IPS DF 6.9 (cell line): ENCODE measurements at regions not wholly inside any gene's neighbourhood (a gene's known extent, or its start where the extent isn't known, plus 50 kb on each side); places are given as distances from the start of the nearest gene placed in this dataset.

ENCODE experiments used
- DNase-seq: peaks from one replicate; pipeline ENCODE4 v3.0.0-alpha.2; 2013; ENCODE audit warnings: low read depth, low spot score
- H3K27ac ChIP-seq: one replicate; pipeline ENCODE4 v1.5.1; 2013; ENCODE audit warnings: low read length, control low read depth
- H3K27me3 ChIP-seq: 2 replicates; pipeline ENCODE4 v1.6.1; 2013; ENCODE audit warnings: mild to moderate bottlenecking, low read length; ENCODE audit not compliant: control insufficient read depth, insufficient read depth
- H3K36me3 ChIP-seq: 2 replicates; pipeline ENCODE4 v1.6.1; 2013; ENCODE audit warnings: low read length; ENCODE audit not compliant: control insufficient read depth, insufficient read depth
- H3K4me1 ChIP-seq: 2 replicates; pipeline ENCODE4 v1.6.1; 2013; ENCODE audit warnings: low read length; ENCODE audit not compliant: control insufficient read depth, insufficient read depth
- H3K4me3 ChIP-seq: 2 replicates; pipeline ENCODE4 v1.5.1; 2013; ENCODE audit warnings: mild to moderate bottlenecking, low read length
- H3K9me3 ChIP-seq: 2 replicates; pipeline ENCODE4 v1.6.1; 2013; ENCODE audit warnings: low read length, inconsistent platforms; ENCODE audit not compliant: control insufficient read depth, insufficient read depth
- WGBS: extraction: QIAGEN DNeasy Blood & Tissue Kit; methylation state at CpG from one replicate; pipeline ENCODE4 v1.1.7; 2013; ENCODE audit warnings: mixed read lengths, missing lambda C conversion rate; ENCODE audit not compliant: insufficient read length, insufficient coverage; 5-methylcytosine and 5-hydroxymethylcytosine counted together

DNA sequence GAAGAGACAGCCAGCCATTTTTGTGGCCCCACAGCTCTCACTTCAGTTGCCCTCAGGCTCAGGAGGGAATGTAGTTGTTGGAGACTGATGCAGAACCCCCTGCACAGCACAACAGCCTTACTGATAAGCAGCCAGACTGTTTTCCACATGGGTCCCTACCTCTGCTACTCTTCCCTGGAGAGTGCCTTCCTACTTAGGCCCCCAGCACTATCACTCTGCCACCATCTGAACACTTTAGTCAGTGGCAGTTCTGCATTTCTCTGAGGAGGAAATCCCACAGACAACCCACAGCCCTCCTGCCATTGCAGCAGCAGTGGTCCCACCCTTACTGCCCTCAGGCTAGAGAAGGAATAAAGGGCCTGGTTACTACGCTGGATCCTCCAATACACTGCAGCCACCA lies 61.8 kb upstream of the PTPRD start:
- no peaks in the 10 kb centered on the region for H3K9me3 ChIP-seq
- H3K27ac ChIP-seq = no peak overlapping the region
- WGBS = no CpG with 5 or more reads among the region's 1 CpG
- no peaks in the 10 kb centered on the region for H3K36me3 ChIP-seq
- H3K4me1 ChIP-seq = no peaks in the 10 kb centered on the region
- no peak overlapping the region for H3K4me3 ChIP-seq
- H3K27me3 ChIP-seq = no peaks in the 10 kb centered on the region
- no peak for DNase-seq

GRCh38 chr9:10678010-10678409 lies 65.2 kb upstream of the PTPRD start:
- H3K36me3 ChIP-seq = no peaks in the 10 kb centered on the region
- no peak overlapping the region for H3K4me3 ChIP-seq
- WGBS = no CpG with 5 or more reads among the region's 4 CpGs
- no peaks in the 10 kb centered on the region for H3K27me3 ChIP-seq
- DNase-seq = no peak
- H3K27ac ChIP-seq = no peak overlapping the region
- no peaks in the 10 kb centered on the region for H3K4me1 ChIP-seq
- no peaks in the 10 kb centered on the region for H3K9me3 ChIP-seq

DNA sequence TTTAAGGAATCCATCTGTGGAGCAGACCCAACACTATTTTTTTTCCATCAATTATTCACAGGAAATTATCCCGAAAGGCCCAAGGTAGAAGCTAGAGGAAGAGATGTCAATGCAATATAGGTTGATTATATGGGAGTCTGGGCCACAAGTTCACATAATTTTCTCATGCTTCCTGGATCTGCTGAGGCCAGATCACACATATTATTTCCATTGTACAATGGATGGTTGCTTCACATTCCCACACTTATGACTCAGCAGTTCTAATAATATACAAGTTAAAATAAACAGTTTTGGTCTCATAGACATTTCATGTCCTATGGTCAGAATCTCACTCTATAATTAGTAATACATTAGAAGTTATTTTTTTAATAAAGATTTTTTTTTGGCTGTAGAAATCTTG lies 66.0 kb upstream of the PTPRD start:
- Histone ChIP-seq H3K4me1 (no peaks in the 10 kb centered on the region), H3K27ac (no peak overlapping the region), H3K9me3 (no peaks in the 10 kb centered on the region), H3K27me3 (no peaks in the 10 kb centered on the region), H3K4me3 (no peak overlapping the region), H3K36me3 (no peaks in the 10 kb centered on the region)
- no peak for DNase-seq
- WGBS = no CpG with 5 or more reads among the region's 1 CpG

DNA sequence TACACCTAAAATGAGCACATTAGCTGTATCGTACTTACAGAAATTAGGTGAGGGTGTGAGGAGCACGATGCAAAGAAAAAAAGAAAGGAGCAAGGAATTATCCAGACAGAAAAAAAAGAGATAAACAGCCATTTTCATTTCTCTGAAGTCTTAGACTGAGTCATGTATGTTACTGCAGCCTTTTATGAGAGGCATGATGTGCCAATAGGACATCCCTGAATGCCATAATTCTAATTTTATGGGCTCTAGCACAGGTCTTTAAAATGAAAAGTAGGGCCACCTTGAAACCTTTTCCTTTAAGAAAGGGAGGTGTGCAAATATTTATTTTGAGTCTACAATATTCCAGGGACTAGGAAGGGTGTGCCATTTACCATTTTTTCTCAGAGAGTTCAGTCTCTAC lies 74.1 kb upstream of the PTPRD start:
- Histone ChIP-seq H3K4me3 (no peak overlapping the region), H3K9me3 (no peaks in the 10 kb centered on the region), H3K27me3 (no peaks in the 10 kb centered on the region), H3K36me3 (no peaks in the 10 kb centered on the region), H3K27ac (no peak overlapping the region), H3K4me1 (no peaks in the 10 kb centered on the region)
- no CpG with 5 or more reads among the region's 2 CpGs for WGBS
- DNase-seq = no peak

GRCh38 chr9:10690546-10690945 lies 77.7 kb upstream of the PTPRD start:
- Histone ChIP-seq H3K36me3 (no peaks in the 10 kb centered on the region), H3K27me3 (no peaks in the 10 kb centered on the region), H3K4me1 (no peaks in the 10 kb centered on the region), H3K27ac (no peak overlapping the region), H3K4me3 (no peak overlapping the region), H3K9me3 (no peaks in the 10 kb centered on the region)
- WGBS = no CpG with 5 or more reads among the region's 2 CpGs
- no peak for DNase-seq

DNA sequence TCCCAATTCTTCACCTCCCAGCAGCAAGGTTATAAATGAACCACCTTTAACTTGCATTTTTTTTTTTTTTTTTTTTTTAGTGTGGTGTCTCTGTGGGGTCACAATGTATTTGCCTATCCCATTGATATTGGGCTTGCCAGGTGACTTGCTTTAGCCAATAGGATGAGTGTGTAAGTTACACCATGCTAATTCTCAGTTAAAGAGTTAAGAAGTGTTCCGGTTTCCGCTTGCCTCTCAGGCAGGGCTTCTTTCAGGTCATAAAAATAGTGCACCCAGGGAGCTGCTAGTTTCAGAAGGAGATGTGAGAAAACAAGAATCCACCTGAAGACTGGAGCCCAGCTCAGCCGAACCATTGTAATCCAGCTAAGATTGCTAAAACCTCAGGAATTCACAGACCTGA lies 84.2 kb upstream of the PTPRD start:
- H3K4me1 ChIP-seq = no peaks in the 10 kb centered on the region
- no peak overlapping the region for H3K4me3 ChIP-seq
- no peaks in the 10 kb centered on the region for H3K27me3 ChIP-seq
- H3K27ac ChIP-seq = no peak overlapping the region
- WGBS = no CpG with 5 or more reads among the region's 3 CpGs
- H3K36me3 ChIP-seq = no peaks in the 10 kb centered on the region
- no peaks in the 10 kb centered on the region for H3K9me3 ChIP-seq
- DNase-seq = no peak

- no peaks in the 10 kb centered on the region for H3K27me3 ChIP-seq
These were observed 87.5 kb upstream of the PTPRD start for GRCh38 chr9:10700291-10700690.

GRCh38 chr9:10700915-10701314 lies 88.1 kb upstream of the PTPRD start:
- no peak for DNase-seq
- no peaks in the 10 kb centered on the region for H3K4me1 ChIP-seq

More at GRCh38 chr9:10700291-10700690, 87.5 kb upstream of the PTPRD start:
- H3K36me3 ChIP-seq = no peaks in the 10 kb centered on the region
- H3K27ac ChIP-seq = no peak overlapping the region
- H3K4me1 ChIP-seq = no peaks in the 10 kb centered on the region
- no peak overlapping the region for H3K4me3 ChIP-seq
- no peaks in the 10 kb centered on the region for H3K9me3 ChIP-seq
- DNase-seq = no peak

DNA sequence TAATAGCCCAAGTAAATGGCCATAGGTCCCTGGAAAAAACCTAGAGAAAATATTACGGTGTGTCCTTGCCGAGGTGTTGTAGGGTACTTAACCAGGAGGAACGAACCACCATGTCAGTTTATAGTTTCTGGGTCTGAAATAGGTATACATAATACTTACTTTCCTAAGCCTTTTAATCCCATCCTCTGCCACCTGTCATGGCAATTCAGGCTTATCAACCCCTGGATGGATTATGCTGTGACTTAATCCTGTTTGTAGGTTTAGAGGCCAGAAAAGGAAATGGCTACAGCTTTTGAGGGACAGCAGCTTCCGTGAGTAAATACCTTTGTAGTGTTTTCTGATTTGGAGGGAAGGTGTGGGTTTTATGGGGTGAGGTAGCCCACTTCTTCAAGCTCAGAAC lies 89.1 kb upstream of the PTPRD start:
- H3K9me3 ChIP-seq = no peaks in the 10 kb centered on the region
- DNase-seq = no peak
- no peak overlapping the region for H3K27ac ChIP-seq
- no peak overlapping the region for H3K4me3 ChIP-seq
- H3K36me3 ChIP-seq = no peaks in the 10 kb centered on the region
- no CpG with 5 or more reads among the region's 4 CpGs for WGBS
- H3K27me3 ChIP-seq = no peaks in the 10 kb centered on the region
- H3K4me1 ChIP-seq = no peaks in the 10 kb centered on the region

More at GRCh38 chr9:10700915-10701314, 88.1 kb upstream of the PTPRD start:
- Histone ChIP-seq H3K9me3 (no peaks in the 10 kb centered on the region), H3K4me3 (no peak overlapping the region), H3K27ac (no peak overlapping the region), H3K27me3 (no peaks in the 10 kb centered on the region), H3K36me3 (no peaks in the 10 kb centered on the region)
- no CpG with 5 or more reads among the region's 3 CpGs for WGBS

DNA sequence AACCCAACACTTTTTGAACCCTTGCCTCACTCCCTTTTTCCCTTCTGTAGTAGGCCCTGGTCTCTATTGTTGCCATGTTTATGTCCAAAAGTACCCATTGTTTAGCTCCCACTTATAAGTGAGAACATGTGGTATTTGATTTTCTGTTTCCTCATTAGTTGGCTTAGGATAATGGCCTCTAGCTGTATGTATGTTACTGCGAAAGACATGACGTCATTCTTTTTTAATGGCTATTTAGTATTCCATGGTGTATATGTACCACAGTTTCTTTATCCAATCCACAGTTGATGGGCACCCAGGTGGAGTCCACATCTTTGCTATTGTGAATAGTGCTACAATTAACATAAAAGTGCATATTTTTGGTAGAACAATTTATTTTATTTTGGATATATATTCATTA lies 90.3 kb upstream of the PTPRD start:
- no peak for DNase-seq
- no CpG with 5 or more reads among the region's 2 CpGs for WGBS
- Histone ChIP-seq H3K9me3 (no peaks in the 10 kb centered on the region), H3K27ac (no peak overlapping the region), H3K4me1 (no peaks in the 10 kb centered on the region), H3K4me3 (no peak overlapping the region), H3K36me3 (no peaks in the 10 kb centered on the region), H3K27me3 (no peaks in the 10 kb centered on the region)

DNA sequence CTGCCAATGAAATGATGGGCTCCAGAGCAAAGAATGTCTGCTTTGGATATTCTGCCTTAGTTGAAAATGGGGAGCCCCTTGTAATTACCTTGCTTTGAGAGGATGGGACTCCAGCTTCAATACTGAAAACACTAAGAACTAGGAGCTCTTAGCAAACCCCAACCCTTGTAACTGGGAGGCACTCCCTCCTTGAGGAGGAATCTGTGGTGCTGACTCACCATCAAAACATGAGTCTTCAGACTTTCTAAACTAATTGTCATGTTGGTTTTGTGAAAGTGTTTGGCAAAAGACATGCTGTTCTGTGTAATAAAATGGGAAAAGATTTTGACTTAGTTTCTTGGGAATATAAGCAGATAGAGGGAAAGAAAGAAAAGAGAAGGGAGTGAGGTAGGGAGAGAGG lies 91.9 kb upstream of the PTPRD start:
- no peaks in the 10 kb centered on the region for H3K27me3 ChIP-seq
- H3K4me1 ChIP-seq = no peaks in the 10 kb centered on the region
- no peaks in the 10 kb centered on the region for H3K9me3 ChIP-seq
- no peak overlapping the region for H3K27ac ChIP-seq
- no peak overlapping the region for H3K4me3 ChIP-seq
- H3K36me3 ChIP-seq = no peaks in the 10 kb centered on the region
- DNase-seq = no peak
